GM12865 (cell line): ENCODE measurements at regions not wholly inside any gene's neighbourhood (a gene's known extent, or its start where the extent isn't known, plus 50 kb on each side); places are given as distances from the start of the nearest gene placed in this dataset.
"Not testable (repeated sequence)": the region's sequence is repeated elsewhere in the genome, so short reads cannot be mapped to it uniquely, and the experiment has no call there.

ENCODE experiments used
- DNase-seq: peaks from one replicate; pipeline ENCODE4 v3.0.0; 2010; ENCODE audit warnings: low read depth
- H3K4me3 ChIP-seq: 2 replicates; pipeline ENCODE4 v1.5.1; 2011; ENCODE audit warnings: mild to moderate bottlenecking, low read depth, low read length, control low read depth
- TF ChIP-seq, protein P1 (sequence below): IDR thresholded peaks from 2 replicates; pipeline ENCODE4 v1.5.1; 2011; ENCODE audit warnings: low read length, control low read depth, low read depth, inconsistent platforms; ENCODE audit not compliant: insufficient read depth; ENCODE audit errors: missing control alignments

DNA sequence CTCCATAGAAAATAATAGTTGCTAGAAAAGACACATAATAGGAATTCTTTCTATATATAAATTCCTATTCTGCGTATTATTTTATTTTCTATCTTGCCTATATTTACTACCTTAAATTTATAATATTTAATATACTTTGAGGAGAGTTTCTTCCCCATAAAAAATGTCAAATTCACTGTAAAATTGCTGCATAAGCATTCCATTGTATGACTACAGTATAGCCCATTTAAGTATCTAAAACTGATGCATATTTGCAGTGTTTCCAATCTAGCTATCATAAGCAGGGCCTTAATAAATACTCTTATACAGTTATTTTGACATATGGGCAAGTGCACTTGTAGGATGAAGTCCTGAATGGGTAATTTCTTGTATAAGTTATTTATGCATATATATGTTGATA, 1088.6 kb upstream of the EPHA6 start:
- TF ChIP-seq, protein P1, sequence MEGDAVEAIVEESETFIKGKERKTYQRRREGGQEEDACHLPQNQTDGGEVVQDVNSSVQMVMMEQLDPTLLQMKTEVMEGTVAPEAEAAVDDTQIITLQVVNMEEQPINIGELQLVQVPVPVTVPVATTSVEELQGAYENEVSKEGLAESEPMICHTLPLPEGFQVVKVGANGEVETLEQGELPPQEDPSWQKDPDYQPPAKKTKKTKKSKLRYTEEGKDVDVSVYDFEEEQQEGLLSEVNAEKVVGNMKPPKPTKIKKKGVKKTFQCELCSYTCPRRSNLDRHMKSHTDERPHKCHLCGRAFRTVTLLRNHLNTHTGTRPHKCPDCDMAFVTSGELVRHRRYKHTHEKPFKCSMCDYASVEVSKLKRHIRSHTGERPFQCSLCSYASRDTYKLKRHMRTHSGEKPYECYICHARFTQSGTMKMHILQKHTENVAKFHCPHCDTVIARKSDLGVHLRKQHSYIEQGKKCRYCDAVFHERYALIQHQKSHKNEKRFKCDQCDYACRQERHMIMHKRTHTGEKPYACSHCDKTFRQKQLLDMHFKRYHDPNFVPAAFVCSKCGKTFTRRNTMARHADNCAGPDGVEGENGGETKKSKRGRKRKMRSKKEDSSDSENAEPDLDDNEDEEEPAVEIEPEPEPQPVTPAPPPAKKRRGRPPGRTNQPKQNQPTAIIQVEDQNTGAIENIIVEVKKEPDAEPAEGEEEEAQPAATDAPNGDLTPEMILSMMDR: no peak
- no peak overlapping the region for H3K4me3 ChIP-seq
- DNase-seq: no peak

DNA sequence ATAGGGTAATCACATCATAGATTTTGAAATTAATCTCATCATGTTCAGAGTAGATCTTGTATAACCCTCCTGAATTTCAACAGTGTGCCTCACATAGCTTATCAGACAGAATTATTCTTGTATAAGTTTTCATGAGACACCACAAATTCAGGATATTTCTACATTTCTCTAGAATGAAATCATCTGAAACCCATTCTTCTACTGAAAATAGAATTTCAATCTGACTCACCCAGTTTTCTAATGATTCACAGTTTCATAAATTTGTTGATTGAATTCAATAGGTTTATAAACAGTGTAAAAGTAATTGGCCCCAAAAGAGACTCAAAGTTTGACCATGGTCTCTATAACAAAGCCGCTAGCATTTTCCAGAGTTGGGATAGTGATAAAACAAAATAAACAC, 1082.6 kb upstream of the EPHA6 start:
- H3K4me3 ChIP-seq: no peak overlapping the region
- no peak for DNase-seq
- TF ChIP-seq, protein P1: no peak

DNA sequence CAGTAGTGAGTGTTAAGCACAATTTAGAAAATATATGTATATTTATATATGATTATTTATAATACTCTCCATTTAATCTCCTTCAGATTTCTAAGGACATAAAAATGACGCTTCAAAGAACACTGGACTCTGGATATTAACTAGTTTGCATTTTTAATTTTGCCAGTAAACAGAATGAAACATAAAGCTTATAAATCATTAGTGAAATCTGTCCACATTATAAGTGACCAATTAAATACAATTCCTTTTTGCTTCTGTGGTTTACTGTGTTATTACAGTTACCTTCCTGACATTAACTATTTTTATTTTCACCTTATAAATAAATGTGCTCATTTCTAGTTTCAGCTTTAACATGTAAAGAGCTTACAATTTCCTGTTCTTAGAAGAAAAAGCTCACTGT, 1081.1 kb upstream of the EPHA6 start:
- TF ChIP-seq, protein P1: no peak
- no peak for DNase-seq
- no peak overlapping the region for H3K4me3 ChIP-seq

DNA sequence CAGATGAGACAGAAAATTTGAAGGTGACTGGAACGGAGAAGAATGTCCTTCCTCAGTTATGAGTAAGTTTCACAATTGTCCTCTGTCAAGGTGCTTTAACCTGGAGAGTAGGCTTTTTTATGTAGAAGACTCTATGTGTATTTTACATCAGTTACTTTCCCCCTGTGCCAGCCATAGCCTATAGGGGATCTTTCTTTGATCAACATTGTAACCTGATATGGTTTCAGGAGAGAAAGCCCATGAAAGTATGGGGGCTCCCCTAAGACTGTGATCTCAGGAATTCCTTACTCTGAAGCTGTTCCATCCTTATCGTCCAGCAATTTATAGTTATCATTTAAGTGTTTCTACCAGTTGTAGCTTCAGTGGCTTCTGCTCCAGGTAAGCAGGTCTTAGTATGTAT, 1076.3 kb upstream of the EPHA6 start:
- H3K4me3 ChIP-seq: no peak overlapping the region
- TF ChIP-seq, protein P1: no peak
- DNase-seq: no peak

DNA sequence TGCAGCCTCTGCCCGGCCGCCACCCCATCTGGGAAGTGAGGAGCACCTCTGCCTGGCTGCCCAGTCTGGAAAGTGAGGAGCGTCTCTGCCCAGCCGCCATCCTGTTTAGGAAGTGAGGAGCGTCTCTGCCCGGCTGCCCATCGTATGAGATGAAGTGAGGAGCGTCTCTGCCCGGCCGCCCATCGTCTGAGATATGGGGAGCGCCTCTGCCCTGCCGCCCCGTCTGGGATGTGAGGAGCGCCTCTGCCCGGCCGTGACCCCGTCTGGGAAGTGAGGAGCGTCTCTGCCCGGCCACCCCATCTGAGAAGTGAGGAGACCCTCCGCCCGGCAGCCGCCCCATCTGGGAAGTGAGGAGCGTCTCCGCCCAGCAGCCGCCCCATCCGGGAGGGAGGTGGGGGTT, 1069.5 kb upstream of the EPHA6 start:
- DNase-seq: not testable (repeated sequence)

DNA sequence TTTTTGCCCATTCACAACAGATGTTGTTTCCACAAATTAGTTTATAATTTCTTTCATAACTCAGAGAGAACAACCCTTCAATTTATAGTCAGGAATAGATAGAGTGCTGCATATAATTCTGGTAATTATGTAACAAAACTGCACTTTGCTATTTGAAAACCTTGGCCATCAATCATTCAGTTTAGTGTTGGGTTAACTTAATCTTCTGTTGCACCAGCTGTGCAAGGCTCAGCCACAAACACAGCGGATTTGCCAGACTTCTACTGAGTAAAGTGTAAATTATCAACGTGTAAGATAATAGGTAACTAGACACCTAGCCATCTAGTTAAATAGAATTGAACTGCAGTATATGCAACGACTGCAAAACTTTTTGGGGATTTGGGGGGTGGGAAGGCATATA, 1064.3 kb upstream of the EPHA6 start:
- DNase-seq: no peak
- TF ChIP-seq, protein P1: no peak

More for the DNA sequence above, 1069.5 kb upstream of the EPHA6 start:
- H3K4me3 ChIP-seq: not testable (repeated sequence)

DNA sequence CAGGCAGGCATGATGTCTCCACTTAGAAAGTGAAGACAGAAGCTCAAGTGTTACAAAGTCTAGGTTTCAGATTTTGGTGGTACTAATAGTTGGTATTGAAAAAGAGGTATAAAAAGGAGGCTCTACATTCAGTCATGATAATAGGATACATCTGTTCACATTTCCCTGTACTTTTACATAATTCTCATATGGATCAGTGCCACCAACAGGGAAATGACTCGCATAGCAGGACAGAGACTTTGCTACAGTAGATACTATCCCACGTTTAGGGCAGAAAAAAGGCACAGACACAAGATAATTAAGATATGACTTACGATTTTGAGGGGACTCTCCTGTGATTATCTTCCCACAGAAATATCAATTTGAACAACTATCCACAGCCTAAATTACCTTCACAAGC, 1062.9 kb upstream of the EPHA6 start:
- no peak overlapping the region for H3K4me3 ChIP-seq
- DNase-seq: no peak
- TF ChIP-seq, protein P1: no peak

More for the DNA sequence above, 1064.3 kb upstream of the EPHA6 start:
- H3K4me3 ChIP-seq: no peak overlapping the region
